ENCODE measurements at regions not wholly inside any gene's neighbourhood (a gene's known extent, or its start where the extent isn't known, plus 50 kb on each side); places are given as distances from the start of the nearest gene placed in this dataset.

GRCh38 chr3:34842706-34843480 lies 796.4 kb upstream of the ARPP21 start:
- H3K27me3 Mint-ChIP-seq (ENCODE audit: unreplicated experiment): peaks cover 54% of the 10 kb centered on the region
- H3K9me3 Mint-ChIP-seq (ENCODE audit: low read depth, unreplicated experiment): peaks cover 8% of the 10 kb centered on the region
- DNase-seq: no peak
- CTCF ChIA-PET: no interaction called here
- no peaks in the 10 kb centered on the region for H3K36me3 Mint-ChIP-seq (ENCODE audit: insufficient read depth, unreplicated experiment)
- H3K4me1 Mint-ChIP-seq (ENCODE audit: low read depth, unreplicated experiment): peaks cover 23% of the 10 kb centered on the region
- no TSS peak for BruUV-seq (replicated peaks)
- intact Hi-C loops (cut with micrococcal nuclease; ENCODE audit: unreplicated experiment): no loop called here
- no peak for TF ChIP-seq CTCF (IDR thresholded peaks at IDR 0.05; ENCODE audit: unreplicated experiment)
- H3K27ac Mint-ChIP-seq (ENCODE audit: unreplicated experiment): no peak overlapping the region
- H3K4me3 Mint-ChIP-seq (ENCODE audit: low read depth, unreplicated experiment): no peak overlapping the region

GRCh38 chr3:34844323-34844620 lies 795.1 kb upstream of the ARPP21 start:
- CTCF ChIA-PET: no interaction called here
- Mint-ChIP-seq H3K36me3 (ENCODE audit: insufficient read depth, unreplicated experiment) (no peaks in the 10 kb centered on the region), H3K9me3 (ENCODE audit: low read depth, unreplicated experiment) (peaks cover 4% of the 10 kb centered on the region), H3K27me3 (ENCODE audit: unreplicated experiment) (peaks cover 66% of the 10 kb centered on the region), H3K4me1 (ENCODE audit: low read depth, unreplicated experiment) (peaks cover 13% of the 10 kb centered on the region), H3K27ac (ENCODE audit: unreplicated experiment) (no peak overlapping the region), H3K4me3 (ENCODE audit: low read depth, unreplicated experiment) (no peak overlapping the region)
- no TSS peak for BruUV-seq (replicated peaks)
- intact Hi-C loops (cut with micrococcal nuclease; ENCODE audit: unreplicated experiment): no loop called here
- no peak for DNase-seq
- TF ChIP-seq CTCF (IDR thresholded peaks at IDR 0.05; ENCODE audit: unreplicated experiment): no peak

- no peak overlapping the region for H3K27ac Mint-ChIP-seq (ENCODE audit: unreplicated experiment)
- H3K36me3 Mint-ChIP-seq (ENCODE audit: insufficient read depth, unreplicated experiment): no peaks in the 10 kb centered on the region
- H3K27me3 Mint-ChIP-seq (ENCODE audit: unreplicated experiment): peaks cover 64% of the 10 kb centered on the region
- BruUV-seq (replicated peaks): no TSS peak
- intact Hi-C loops (cut with micrococcal nuclease; ENCODE audit: unreplicated experiment): no loop called here
- H3K4me1 Mint-ChIP-seq (ENCODE audit: low read depth, unreplicated experiment): no peaks in the 10 kb centered on the region
- H3K9me3 Mint-ChIP-seq (ENCODE audit: low read depth, unreplicated experiment): peaks cover 3% of the 10 kb centered on the region
- CTCF ChIA-PET: interaction anchor here (0.7 kb wide), 1 partner anchor 10 kb away, joined by 6 read pairs; no protein-coding TSS in a partner anchor
- TF ChIP-seq CTCF (IDR thresholded peaks at IDR 0.05; ENCODE audit: unreplicated experiment): no peak
- H3K4me3 Mint-ChIP-seq (ENCODE audit: low read depth, unreplicated experiment): no peak overlapping the region
- DNase-seq: no peak
Measured at GRCh38 chr3:34851137-34851536, 788.2 kb upstream of the ARPP21 start.

- TF ChIP-seq CTCF (IDR thresholded peaks at IDR 0.05; ENCODE audit: unreplicated experiment): no peak
- Mint-ChIP-seq H3K27me3 (ENCODE audit: unreplicated experiment) (peaks cover 46% of the 10 kb centered on the region), H3K4me3 (ENCODE audit: low read depth, unreplicated experiment) (no peak overlapping the region), H3K4me1 (ENCODE audit: low read depth, unreplicated experiment) (no peaks in the 10 kb centered on the region), H3K27ac (ENCODE audit: unreplicated experiment) (no peak overlapping the region), H3K9me3 (ENCODE audit: low read depth, unreplicated experiment) (peaks cover 3% of the 10 kb centered on the region), H3K36me3 (ENCODE audit: insufficient read depth, unreplicated experiment) (no peaks in the 10 kb centered on the region)
- BruUV-seq (replicated peaks): no TSS peak
- intact Hi-C loops (cut with micrococcal nuclease; ENCODE audit: unreplicated experiment): no loop called here
- CTCF ChIA-PET: no interaction called here
- no peak for DNase-seq
Measured at GRCh38 chr3:34852844-34853439, 786.4 kb upstream of the ARPP21 start.

Measured in Calu3 (cell line).